Ishikawa (cell line): ENCODE measurements at regions not wholly inside any gene's neighbourhood (a gene's known extent, or its start where the extent isn't known, plus 50 kb on each side); places are given as distances from the start of the nearest gene placed in this dataset.

ENCODE experiments used
- CEBPB ChIP-seq: IDR thresholded peaks from 2 replicates; pipeline ENCODE4 v1.6.1; 2012
- CREB1 ChIP-seq: IDR thresholded peaks from 2 replicates; pipeline ENCODE4 v1.6.1; 2012; ENCODE audit warnings: low read depth
- EGR1 ChIP-seq: IDR thresholded peaks from 2 replicates; pipeline ENCODE4 v1.6.1; 2012
- EP300 ChIP-seq: IDR thresholded peaks from 2 replicates; pipeline ENCODE4 v1.6.1; 2012; ENCODE audit warnings: borderline replicate concordance
- FOXM1 ChIP-seq: IDR thresholded peaks from 2 replicates; pipeline ENCODE4 v1.6.1; 2012; ENCODE audit warnings: low read depth, borderline replicate concordance
- MAX ChIP-seq: IDR thresholded peaks from 2 replicates; pipeline ENCODE4 v1.6.1; 2012
- NFIC ChIP-seq: IDR thresholded peaks from 2 replicates; pipeline ENCODE4 v1.6.1; 2012
- RAD21 ChIP-seq: IDR thresholded peaks from 2 replicates; pipeline ENCODE4 v1.6.1; 2012; ENCODE audit warnings: low read depth
- REST ChIP-seq: IDR thresholded peaks from 2 replicates; pipeline ENCODE4 v1.6.1; 2012; ENCODE audit warnings: low read depth, mild to moderate bottlenecking
- TAF1 ChIP-seq: IDR thresholded peaks from 2 replicates; pipeline ENCODE4 v1.6.1; 2012; ENCODE audit warnings: low read depth, mild to moderate bottlenecking
- TCF12 ChIP-seq: IDR thresholded peaks from 2 replicates; pipeline ENCODE4 v1.6.1; 2012; ENCODE audit warnings: low read depth
- TEAD4 ChIP-seq: IDR thresholded peaks from 2 replicates; pipeline ENCODE4 v1.6.1; 2012
- USF1 ChIP-seq: IDR thresholded peaks from 2 replicates; pipeline ENCODE4 v1.6.1; 2012
- YY1 ChIP-seq: IDR thresholded peaks from 2 replicates; pipeline ENCODE4 v1.6.1; 2012; ENCODE audit warnings: low read depth
- ZBTB7A ChIP-seq: IDR thresholded peaks from 2 replicates; pipeline ENCODE4 v1.6.1; 2012; ENCODE audit warnings: low read depth

GRCh38 chr17:65294181-65294719, 157.1 kb downstream of the RGS9 start:
- TF ChIP-seq CREB1: no peak
- TF ChIP-seq USF1: no peak
- TF ChIP-seq EP300: no peak
- no peak for TF ChIP-seq CEBPB
- TF ChIP-seq RAD21: peak; percentile 95
- TF ChIP-seq FOXM1: no peak
- TF ChIP-seq MAX: 0 out of 2 replicates have a peak, but pooled peaks have one; percentile 24
- 0 out of 2 replicates have a peak, but pooled peaks have one; percentile 28 for TF ChIP-seq YY1
- no peak for TF ChIP-seq ZBTB7A
- no peak for TF ChIP-seq REST
- TF ChIP-seq NFIC: no peak
- TF ChIP-seq TEAD4: no peak
- no peak for TF ChIP-seq TCF12
- TF ChIP-seq TAF1: no peak
- TF ChIP-seq EGR1: no peak

- no peak for TF ChIP-seq ZBTB7A
- no peak for TF ChIP-seq USF1
- TF ChIP-seq EP300: no peak
- TF ChIP-seq CREB1: no peak
Measured at GRCh38 chr17:65293584-65294180, 156.5 kb downstream of the RGS9 start.

- TF ChIP-seq RAD21 (no peak), YY1 (no peak), REST (no peak), EP300 (no peak), ZBTB7A (no peak), EGR1 (no peak), MAX (no peak), TAF1 (no peak), CREB1 (no peak), CEBPB (no peak), TCF12 (no peak), FOXM1 (no peak), NFIC (no peak), USF1 (no peak)
Measured at GRCh38 chr17:65292430-65292829, 155.3 kb downstream of the RGS9 start.

- TF ChIP-seq TCF12: no peak
- no peak for TF ChIP-seq TAF1
- no peak for TF ChIP-seq EGR1
- TF ChIP-seq MAX: no peak
- no peak for TF ChIP-seq TEAD4
- TF ChIP-seq CEBPB: no peak
- TF ChIP-seq EP300: no peak
- no peak for TF ChIP-seq RAD21
- no peak for TF ChIP-seq USF1
- TF ChIP-seq CREB1: no peak
- no peak for TF ChIP-seq FOXM1
- TF ChIP-seq NFIC: no peak
- TF ChIP-seq ZBTB7A: no peak
- TF ChIP-seq REST: no peak
- no peak for TF ChIP-seq YY1
Measured at GRCh38 chr17:65290616-65291015, 153.4 kb downstream of the RGS9 start.
